ENCODE measurements at regions not wholly inside any gene's neighbourhood (a gene's known extent, or its start where the extent isn't known, plus 50 kb on each side); places are given as distances from the start of the nearest gene placed in this dataset.

- TF ChIP-seq CTCF (conservative IDR thresholded peaks at IDR 0.05), result no peak
- DNase-seq, result no peak
- H3K27me3 Mint-ChIP-seq (ENCODE audit: low read depth), result no peaks in the 10 kb centered on the region
- Histone ChIP-seq H4K20me1 (ENCODE audit: control insufficient read depth, insufficient read depth, insufficient read length) (no peaks in the 10 kb centered on the region), H3K23ac (ENCODE audit: insufficient read length, low read depth, low read length) (no peak overlapping the region), H3K9ac (ENCODE audit: extremely low read depth, insufficient read length, low read length) (no peak overlapping the region), H3K23me2 (ENCODE audit: insufficient read length, low read depth, low read length, poor library complexity, severe bottlenecking) (no peaks in the 10 kb centered on the region), H4K5ac (ENCODE audit: insufficient read length, low read depth, low read length) (no peak overlapping the region), H2AFZ (ENCODE audit: low read length) (no peak overlapping the region), H2BK5ac (ENCODE audit: insufficient read length, low read length) (no peak overlapping the region), H2BK120ac (ENCODE audit: low read depth, low read length, poor library complexity, severe bottlenecking) (no peak overlapping the region), H2BK12ac (ENCODE audit: insufficient read length, low read depth, low read length) (no peak overlapping the region), H2BK20ac (ENCODE audit: low read depth, low read length, poor library complexity, severe bottlenecking) (no peak overlapping the region), H4K8ac (replicated peaks; ENCODE audit: insufficient read length, low read depth, low read length) (no peak overlapping the region), H3K4ac (ENCODE audit: low read depth, low read length) (no peak overlapping the region), H3K79me1 (ENCODE audit: insufficient read depth, low read depth, low read length, poor library complexity, severe bottlenecking) (no peaks in the 10 kb centered on the region), H3K14ac (ENCODE audit: insufficient read depth, low read length) (no peak overlapping the region), H3K27me3 (ENCODE audit: insufficient read depth, low read length) (no peaks in the 10 kb centered on the region), H3K27ac (ENCODE audit: insufficient read length, low read depth, low read length) (no peak overlapping the region), H3K4me1 (ENCODE audit: insufficient read depth, low read length) (no peaks in the 10 kb centered on the region), H4K91ac (ENCODE audit: insufficient read length, low read depth, low read length) (no peak overlapping the region), H3K18ac (ENCODE audit: insufficient read length, low read depth, low read length) (no peak overlapping the region), H2BK15ac (ENCODE audit: low read depth, low read length) (no peak overlapping the region), H3T11ph (ENCODE audit: low read length) (no peak overlapping the region), H2AK5ac (ENCODE audit: insufficient read length, low read length) (no peak overlapping the region), H3K56ac (ENCODE audit: insufficient read length, low read depth, low read length) (no peak overlapping the region), H3K4me2 (ENCODE audit: insufficient read depth, insufficient read length, low read length) (no peak overlapping the region), H3K79me2 (ENCODE audit: insufficient read depth, low read length) (no peaks in the 10 kb centered on the region), H3K9me3 (ENCODE audit: control insufficient read depth, low read depth, low read length) (no peaks in the 10 kb centered on the region)
- no peak overlapping the region for H3K27ac Mint-ChIP-seq
- peaks cover 7 to 12% of the 10 kb centered on the region in 2 experiments for H3K9me3 Mint-ChIP-seq
- H3K36me3 Mint-ChIP-seq (ENCODE audit: insufficient read depth in 1 of 3, low read depth in 3 of 3), result peaks cover 15 to 21% (median 17%) of the 10 kb centered on the region in 3 experiments
- no CpG with 5 or more reads among the region's 2 CpGs for WGBS (ENCODE audit: extremely low coverage, insufficient read length, low lambda C conversion rate)
- no peak overlapping the region for H3K4me3 Mint-ChIP-seq
- peaks cover 0 to 5% of the 10 kb centered on the region in 2 experiments; a peak in 1 of 4 replicates for H3K4me1 Mint-ChIP-seq
Observed at GRCh38 chr3:110569073-110569472, 502.5 kb upstream of the NECTIN3 start.

Measured in H9 (cell line).